Right cardiac atrium (tissue), 5 donors: ENCODE measurements at regions not wholly inside any gene's neighbourhood (a gene's known extent, or its start where the extent isn't known, plus 50 kb on each side); places are given as distances from the start of the nearest gene placed in this dataset.

Source experiments
- ATAC-seq, 2 donors: fragments of 200-7000 bp; cut with Tn5 transposase; one replicate each; pipeline versions ENCODE4 v1.8.0 to v1.9.1; 2020; ENCODE audit warnings: moderate library complexity in 2 of 2, mild to moderate bottlenecking in 1 of 2
- DNase-seq, 3 donors: peaks; one replicate each; pipeline ENCODE4 v3.0.0-alpha.2; 2020
- H3K27ac ChIP-seq: one replicate; pipeline ENCODE4 v1.5.1; 2013; ENCODE audit warnings: mild to moderate bottlenecking, low read length, control low read depth, moderate library complexity
- H3K27me3 ChIP-seq: one replicate; pipeline ENCODE4 v1.6.1; 2013; ENCODE audit not compliant: control insufficient read depth, insufficient read depth
- H3K4me1 ChIP-seq: one replicate; pipeline ENCODE4 v1.6.1; 2013; ENCODE audit warnings: low read length; ENCODE audit not compliant: control insufficient read depth, insufficient read depth
- H3K4me3 ChIP-seq: one replicate; pipeline ENCODE4 v1.5.1; 2013; ENCODE audit warnings: low read length, control low read depth
- H3K9me3 ChIP-seq: one replicate; pipeline ENCODE4 v1.6.1; 2013; ENCODE audit warnings: low read length; ENCODE audit not compliant: control insufficient read depth
- WGBS: extraction: QIAGEN DNeasy Blood & Tissue Kit; methylation state at CpG from one replicate; pipeline ENCODE4 v1.1.7; 2013; 5-methylcytosine and 5-hydroxymethylcytosine counted together
- intact Hi-C, 4 donors: fragments of 100-400 bp; cut with DNase I; formaldehyde crosslinking; loops; one replicate each; pipeline versions ENCODE4 v1.11.0 to v1.14.0; 2022 to 2023
- donor health status: healthy with polysubstance abuse.
- donor health status: DM: no; HTN: yes; CAD: no.
- donor health status: DM: no; HTN: no; CAD: no.
- donor health status: DM: no; HTN: yes; CAD: no; lungs with severe emphysema.
- donor health status: DM: yes; HTN: yes; CAD: no.

- Histone ChIP-seq H3K4me1 (peaks cover 11% of the 10 kb centered on the region), H3K9me3 (no peaks in the 10 kb centered on the region), H3K27me3 (no peaks in the 10 kb centered on the region), H3K27ac (no peak overlapping the region), H3K4me3 (no peak overlapping the region)
- DNase-seq (no peak), ATAC-seq (no peak)
- WGBS, result 75% methylated on average over 3 of the region's 3 CpGs
- intact Hi-C loops, result no loop called here
Measured at GRCh38 chr14:61104358-61104757, 123.3 kb downstream of the SLC38A6 start.

DNA sequence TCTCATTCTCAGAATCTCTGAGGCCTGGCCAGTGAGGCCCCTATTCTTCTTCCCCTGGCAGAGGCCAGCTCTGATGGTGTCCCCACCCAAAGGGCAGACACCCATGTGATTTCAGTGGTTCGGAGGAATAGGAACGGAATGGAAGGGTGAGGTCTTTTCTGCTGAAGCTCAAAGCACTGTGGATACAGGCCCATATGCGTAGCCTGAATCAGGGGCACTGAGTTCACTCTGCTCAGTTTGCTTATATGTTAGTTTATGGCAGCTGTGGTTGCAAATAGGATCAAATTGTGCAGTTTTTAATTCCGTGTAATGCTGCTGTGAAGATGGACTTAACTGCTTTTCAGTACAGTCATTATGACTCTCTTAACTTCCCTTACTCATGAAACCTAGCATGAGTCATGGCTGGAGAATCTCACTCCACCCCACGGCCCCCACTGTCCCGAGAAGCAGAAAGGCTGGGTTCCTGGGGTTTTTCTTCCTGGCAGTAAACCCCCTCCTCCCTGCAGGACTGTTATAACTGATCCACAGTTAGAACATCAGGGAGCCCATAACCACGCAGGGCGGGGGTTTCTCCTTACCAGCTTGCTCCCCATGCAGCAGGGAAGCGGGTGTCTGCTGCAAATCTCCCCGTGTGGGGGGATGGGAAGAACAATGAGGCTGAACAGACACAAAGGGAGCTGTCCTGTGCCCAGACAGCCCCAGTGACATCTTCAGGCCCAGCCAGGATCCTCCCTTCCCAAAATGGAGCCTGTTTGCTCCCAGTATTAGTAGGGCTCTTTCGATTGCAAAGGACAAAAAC lies 122.7 kb downstream of the SLC38A6 start:
- ATAC-seq, result peak; percentile 84 to 92
- WGBS, result 42% methylated on average over 11 of the region's 11 CpGs
- peak; percentile 69 to 72 (median 70) for DNase-seq
- Histone ChIP-seq H3K27me3 (no peaks in the 10 kb centered on the region), H3K27ac (peak overlapping the region; percentile 41), H3K9me3 (no peaks in the 10 kb centered on the region), H3K4me3 (no peak overlapping the region), H3K4me1 (peaks cover 11% of the 10 kb centered on the region)
- intact Hi-C loops, result no loop called here

DNA sequence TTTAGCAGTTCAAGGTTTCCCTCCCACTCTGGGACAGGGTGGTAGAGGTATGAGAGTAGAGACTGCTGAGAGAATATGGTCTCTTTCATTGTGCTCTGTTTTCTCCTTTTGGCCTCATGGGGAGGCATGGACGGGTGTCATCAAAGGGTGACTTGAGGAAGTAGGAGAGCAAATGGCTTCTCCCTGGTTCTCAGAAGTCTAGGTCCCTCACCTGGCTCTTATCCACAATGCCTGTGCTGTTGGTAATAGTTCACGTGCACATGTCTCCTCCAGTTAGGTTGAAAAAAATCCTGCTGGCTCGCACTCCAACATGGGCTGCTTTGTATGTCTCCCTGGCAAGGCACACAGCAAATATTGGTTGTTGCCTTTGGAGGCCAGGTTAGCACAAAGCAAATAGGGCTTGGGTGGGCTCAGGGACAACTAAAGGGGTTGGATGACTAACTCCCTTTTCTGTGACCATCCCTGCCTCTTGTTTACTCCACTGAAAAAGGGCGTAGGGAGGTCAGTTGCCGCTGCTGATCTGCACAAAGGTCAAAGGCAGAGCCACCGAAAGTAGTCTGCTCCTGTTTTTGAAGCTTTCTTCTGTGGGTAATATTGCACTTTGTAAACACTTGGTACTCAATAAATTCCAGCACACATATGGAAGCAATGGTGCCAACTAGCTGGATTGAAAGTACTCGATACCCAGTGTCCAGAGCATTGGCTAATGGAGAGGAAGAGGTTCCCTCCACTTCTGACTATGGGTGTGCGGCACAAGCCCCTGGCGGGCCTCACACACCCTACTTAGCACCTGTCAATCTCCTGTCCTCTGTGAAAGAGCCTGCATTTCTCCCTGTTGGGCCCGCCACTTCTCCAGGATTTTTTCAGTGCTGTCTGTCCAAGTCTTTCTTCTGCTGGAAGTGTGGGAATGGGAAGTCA lies 121.8 kb downstream of the SLC38A6 start:
- no peaks in the 10 kb centered on the region for H3K27me3 ChIP-seq
- no peaks in the 10 kb centered on the region for H3K9me3 ChIP-seq
- peaks cover 11% of the 10 kb centered on the region for H3K4me1 ChIP-seq
- 89% methylated on average over 10 of the region's 10 CpGs for WGBS
- H3K4me3 ChIP-seq, result no peak overlapping the region
- ATAC-seq, result no peak
- intact Hi-C loops, result no loop called here
- peak overlapping the region; percentile 42 for H3K27ac ChIP-seq
- DNase-seq, result no peak
